SU-DHL-6 (cell line): ENCODE measurements at regions not wholly inside any gene's neighbourhood (a gene's known extent, or its start where the extent isn't known, plus 50 kb on each side); places are given as distances from the start of the nearest gene placed in this dataset.

ENCODE experiments used
- EZH2phosphoT487 ChIP-seq: fragments of 200-600 bp; sonication (generic), shearing (Covaris generic); conservative IDR thresholded peaks from 2 replicates; pipeline ENCODE4 v1.6.1; 2018; ENCODE audit warnings: mild to moderate bottlenecking, antibody characterized with exemption, low read length, moderate library complexity, mixed read lengths
- TF ChIP-seq, protein P1 (sequence below): fragments of 200-600 bp; sonication (generic); IDR thresholded peaks from one replicate; pipeline ENCODE4 v1.5.1; 2017; ENCODE audit warnings: antibody characterized with exemption, mild to moderate bottlenecking, low read length, moderate library complexity; ENCODE audit not compliant: insufficient read depth, poor library complexity, severe bottlenecking

GRCh38 chr13:59609421-59609820 lies 554.3 kb downstream of the DIAPH3 start:
- TF ChIP-seq, protein P1, sequence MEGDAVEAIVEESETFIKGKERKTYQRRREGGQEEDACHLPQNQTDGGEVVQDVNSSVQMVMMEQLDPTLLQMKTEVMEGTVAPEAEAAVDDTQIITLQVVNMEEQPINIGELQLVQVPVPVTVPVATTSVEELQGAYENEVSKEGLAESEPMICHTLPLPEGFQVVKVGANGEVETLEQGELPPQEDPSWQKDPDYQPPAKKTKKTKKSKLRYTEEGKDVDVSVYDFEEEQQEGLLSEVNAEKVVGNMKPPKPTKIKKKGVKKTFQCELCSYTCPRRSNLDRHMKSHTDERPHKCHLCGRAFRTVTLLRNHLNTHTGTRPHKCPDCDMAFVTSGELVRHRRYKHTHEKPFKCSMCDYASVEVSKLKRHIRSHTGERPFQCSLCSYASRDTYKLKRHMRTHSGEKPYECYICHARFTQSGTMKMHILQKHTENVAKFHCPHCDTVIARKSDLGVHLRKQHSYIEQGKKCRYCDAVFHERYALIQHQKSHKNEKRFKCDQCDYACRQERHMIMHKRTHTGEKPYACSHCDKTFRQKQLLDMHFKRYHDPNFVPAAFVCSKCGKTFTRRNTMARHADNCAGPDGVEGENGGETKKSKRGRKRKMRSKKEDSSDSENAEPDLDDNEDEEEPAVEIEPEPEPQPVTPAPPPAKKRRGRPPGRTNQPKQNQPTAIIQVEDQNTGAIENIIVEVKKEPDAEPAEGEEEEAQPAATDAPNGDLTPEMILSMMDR, result no peak
- TF ChIP-seq EZH2phosphoT487, result no peak
